HG03103 (cell line): ENCODE measurements at regions not wholly inside any gene's neighbourhood (a gene's known extent, or its start where the extent isn't known, plus 50 kb on each side); places are given as distances from the start of the nearest gene placed in this dataset.
"Not testable (repeated sequence)": the region's sequence is repeated elsewhere in the genome, so short reads cannot be mapped to it uniquely, and the experiment has no call there.

Source experiments
- ATAC-seq: cut with Tn5 transposase; IDR thresholded peaks from one replicate; pipeline ENCODE4 v1.9.1; 2021; ENCODE audit warnings: low read depth; ENCODE audit not compliant: unreplicated experiment

- no peak for ATAC-seq
Observed at GRCh38 chr10:27391325-27391724, 112.8 kb upstream of the RAB18 start.

GRCh38 chr10:27390681-27391080 lies 113.4 kb upstream of the RAB18 start:
- ATAC-seq: no peak

- no peak for ATAC-seq
Observed at GRCh38 chr10:27388761-27389399, 115.2 kb upstream of the RAB18 start.

DNA sequence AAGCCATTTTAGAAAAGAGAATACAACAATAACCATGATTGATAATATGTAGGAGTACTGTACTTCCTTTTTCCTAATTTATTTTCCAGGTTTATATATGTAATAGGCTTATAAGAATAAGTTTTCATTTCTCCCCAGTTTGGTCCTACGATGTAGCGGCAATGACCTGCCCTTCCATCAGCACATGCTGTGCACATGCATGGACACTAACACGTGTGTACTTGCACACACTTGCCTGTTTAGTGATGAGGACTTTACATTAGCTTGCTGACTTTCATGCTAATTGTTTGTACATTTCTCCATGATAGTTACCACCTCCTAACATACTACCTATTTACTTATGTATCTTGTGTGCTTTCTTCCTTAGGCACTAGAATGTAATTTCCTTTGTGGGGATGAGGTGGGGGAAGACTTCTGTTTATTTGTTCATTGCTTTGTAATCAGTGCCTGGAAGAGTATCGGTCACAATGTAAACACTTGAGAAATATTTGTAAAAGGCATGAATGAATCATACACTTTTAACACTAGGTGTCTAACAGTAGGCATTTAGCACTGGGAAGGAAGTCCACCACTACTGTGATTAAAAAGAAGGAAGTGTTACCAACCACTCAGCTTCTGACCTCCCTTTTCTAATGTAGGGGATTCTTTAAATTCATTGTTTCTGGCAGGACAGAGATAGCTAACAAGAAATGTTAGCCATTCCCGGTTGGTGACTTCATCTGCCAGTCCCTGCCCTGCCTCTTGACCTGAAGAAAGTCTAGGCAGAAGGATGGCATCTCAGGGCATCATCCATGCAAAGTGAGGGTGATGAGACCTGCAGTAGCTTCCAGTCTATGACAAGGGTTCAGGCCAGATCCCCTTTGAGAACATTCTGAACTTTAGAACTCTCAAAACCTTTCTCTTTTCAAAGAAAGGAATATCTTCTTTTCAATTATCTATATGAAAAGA lies 120.2 kb upstream of the RAB18 start:
- ATAC-seq: no peak

DNA sequence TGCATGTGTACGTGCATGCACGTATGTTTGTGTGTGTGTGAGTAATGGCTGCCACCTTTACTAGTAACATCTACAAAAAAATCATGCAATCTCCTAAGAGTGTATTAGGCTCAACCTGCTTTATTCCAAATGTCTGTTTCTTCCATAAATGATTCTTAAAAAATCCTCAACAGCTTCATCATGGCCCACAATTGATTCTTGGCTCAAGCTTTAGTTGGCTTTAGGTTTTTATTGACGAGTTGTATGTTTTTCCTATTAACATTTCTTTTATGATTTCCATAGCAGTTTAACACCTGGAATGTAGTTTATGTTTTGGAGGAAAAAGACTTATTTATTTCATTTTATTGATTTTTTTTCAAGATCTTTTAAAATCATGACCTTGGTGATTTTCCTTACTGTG lies 121.9 kb upstream of the RAB18 start:
- ATAC-seq: no peak

DNA sequence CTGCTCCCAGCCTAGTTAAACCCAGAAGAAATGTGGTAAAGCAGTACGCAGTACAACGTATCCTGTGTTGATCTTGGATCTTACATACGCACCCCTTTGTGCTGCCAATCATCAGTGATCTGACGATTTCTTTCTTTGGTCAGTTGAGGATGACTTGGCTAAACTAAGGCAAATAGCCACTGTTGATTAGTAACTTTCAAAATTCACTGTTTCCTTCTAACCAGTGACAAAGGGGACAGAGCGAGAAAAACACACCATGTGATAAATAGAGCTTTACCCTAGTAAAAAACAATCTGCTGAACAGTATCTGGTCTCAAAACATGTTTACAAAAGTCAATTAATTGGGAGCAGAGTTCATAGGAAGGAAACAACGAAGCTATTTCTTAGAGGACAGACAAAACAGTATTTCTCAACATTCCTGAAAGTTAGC lies 123.2 kb upstream of the RAB18 start:
- ATAC-seq: no peak

- ATAC-seq: not testable (repeated sequence)
Observed at GRCh38 chr10:27379041-27379440, 125.1 kb upstream of the RAB18 start.

- no peak for ATAC-seq
Observed at GRCh38 chr10:27373566-27374160, 130.4 kb upstream of the RAB18 start.

DNA sequence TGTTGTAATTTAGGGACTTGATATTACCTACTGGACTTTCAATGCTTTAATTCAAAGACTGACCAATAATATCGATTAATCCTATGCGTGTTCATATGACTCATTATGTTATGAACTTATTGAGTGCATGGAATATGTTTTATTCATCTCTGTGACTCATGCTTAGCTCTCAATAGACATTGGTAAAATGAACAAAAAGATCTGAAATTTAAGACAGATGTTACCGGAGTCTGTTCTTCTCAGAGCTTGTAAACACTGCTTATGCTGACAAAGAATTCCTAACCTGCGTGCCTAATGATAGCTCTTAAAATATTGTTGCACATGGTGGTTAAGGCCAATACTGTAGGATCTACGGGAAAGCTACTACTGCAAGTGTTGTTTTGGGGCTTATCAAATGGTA lies 131.5 kb upstream of the ACBD5 start:
- no peak for ATAC-seq

DNA sequence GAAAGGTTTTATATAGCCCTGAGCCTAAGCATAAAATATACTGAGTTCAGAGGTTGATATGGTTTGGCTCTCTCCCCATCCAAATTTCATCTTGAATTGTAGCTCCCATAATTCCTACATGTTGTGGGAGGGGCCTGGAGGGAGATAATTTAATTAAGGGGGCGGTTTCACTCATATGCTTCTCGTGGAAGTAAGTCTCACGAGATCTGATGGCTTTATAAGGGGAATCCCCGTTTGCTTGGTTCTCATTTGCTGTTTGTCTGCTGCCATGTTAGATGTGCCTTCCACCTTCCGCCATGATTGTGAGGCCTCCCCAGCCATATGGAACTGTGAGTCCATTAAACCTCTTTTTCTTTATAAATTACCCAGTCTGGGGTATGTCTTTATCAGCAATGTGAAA lies 130.8 kb upstream of the ACBD5 start:
- not testable (repeated sequence) for ATAC-seq

- ATAC-seq: no peak
Observed at GRCh38 chr10:27369880-27370279, 129.3 kb upstream of the ACBD5 start.

DNA sequence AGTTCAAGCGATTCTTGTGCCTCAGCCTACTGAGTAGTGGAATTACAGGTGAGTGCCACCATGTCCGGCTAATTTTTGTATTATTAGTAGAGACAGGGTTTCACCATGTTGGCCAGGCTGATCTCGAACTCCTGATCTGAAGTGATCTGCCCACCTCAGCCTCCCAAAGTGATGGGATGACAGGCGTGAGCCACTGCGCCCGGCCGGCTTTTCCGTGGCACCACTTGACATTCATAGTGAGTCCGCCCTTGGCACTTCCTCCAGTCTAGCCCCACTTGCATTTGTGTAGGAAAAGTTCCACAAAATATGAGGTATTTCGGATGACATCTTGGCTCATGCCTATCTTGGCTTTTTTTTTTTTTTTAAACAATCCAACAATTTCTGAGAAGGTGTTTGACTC lies 128.1 kb upstream of the ACBD5 start:
- ATAC-seq: no peak

GRCh38 chr10:27366769-27367168 lies 126.2 kb upstream of the ACBD5 start:
- ATAC-seq: no peak

- ATAC-seq: no peak
Observed at GRCh38 chr10:27364028-27364427, 123.4 kb upstream of the ACBD5 start.

GRCh38 chr10:27360581-27361172 lies 120.1 kb upstream of the ACBD5 start:
- ATAC-seq: peak; percentile 86

DNA sequence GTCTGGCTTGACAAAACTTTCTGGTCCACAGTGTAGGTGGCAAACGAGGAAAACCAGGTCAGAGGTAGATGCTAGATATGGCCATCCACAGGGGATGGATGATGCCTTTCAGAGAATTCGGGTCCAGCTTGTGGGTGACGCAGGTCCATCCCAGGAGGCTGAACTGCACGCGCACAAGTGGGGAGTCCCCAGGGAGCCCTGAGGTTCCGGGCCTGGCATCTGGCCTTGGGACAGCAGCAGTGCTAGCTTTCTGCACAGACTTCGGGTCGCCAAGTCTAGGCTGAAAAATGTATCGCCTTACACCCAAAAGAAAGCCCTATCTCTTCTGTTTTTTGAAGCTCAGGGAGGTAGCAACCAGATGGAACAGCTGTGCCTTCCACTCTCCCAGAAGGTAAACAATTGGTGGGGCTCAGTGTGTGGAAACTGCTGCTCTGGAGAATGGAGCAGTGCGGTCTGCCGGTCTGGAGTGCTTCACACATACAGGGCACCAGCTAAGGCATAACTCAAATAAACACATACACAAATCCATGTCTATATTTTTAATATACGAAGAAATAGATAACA lies 119.3 kb upstream of the ACBD5 start:
- no peak for ATAC-seq

DNA sequence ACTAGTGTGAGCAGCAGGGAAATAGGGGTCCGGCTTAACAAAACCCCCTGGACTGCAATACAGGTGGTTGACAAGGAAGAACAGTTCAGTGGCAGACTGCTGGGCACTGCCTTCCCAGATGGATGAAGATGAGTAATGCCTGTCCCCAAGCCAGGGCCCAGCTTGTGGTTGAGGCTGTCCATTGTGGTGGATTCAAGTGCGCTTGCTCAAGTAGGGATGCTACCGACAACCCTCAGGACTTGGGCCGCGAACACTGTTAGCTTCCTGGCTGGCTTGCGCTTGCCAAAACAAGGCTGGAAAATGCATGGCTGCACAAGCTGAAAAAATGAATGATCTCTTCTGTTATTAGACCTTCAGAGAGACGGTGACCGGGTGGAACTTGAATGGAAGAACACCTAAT lies 116.1 kb upstream of the ACBD5 start:
- no peak for ATAC-seq

DNA sequence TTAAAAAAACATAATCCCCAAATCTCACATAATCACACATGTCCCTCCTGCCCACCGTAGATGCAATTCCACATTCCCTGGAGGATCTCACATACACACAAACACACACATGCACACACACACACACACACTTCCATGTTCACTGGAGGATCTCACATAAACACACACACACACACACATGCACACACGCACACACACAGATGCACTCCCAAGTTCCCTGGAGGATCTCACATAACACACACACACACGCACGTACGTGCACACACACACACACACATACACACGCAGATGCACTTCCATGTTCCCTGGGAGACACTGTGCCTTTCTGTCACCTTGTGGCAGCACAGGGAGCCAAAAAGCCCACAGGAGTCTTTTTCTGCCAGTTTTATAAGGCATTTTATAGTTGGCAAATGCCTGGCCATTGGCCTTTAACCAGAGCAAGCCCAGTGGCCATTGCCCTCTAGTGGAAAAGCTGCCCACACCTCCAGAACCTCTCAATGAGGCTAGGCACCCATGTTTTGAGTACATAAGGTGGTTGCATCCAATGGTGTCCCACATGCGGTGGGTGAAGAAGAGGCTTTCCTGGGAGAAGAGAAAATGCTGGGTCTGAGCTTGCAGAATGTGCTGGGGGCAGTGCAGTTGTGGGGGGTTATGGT lies 115.4 kb upstream of the ACBD5 start:
- no peak for ATAC-seq

DNA sequence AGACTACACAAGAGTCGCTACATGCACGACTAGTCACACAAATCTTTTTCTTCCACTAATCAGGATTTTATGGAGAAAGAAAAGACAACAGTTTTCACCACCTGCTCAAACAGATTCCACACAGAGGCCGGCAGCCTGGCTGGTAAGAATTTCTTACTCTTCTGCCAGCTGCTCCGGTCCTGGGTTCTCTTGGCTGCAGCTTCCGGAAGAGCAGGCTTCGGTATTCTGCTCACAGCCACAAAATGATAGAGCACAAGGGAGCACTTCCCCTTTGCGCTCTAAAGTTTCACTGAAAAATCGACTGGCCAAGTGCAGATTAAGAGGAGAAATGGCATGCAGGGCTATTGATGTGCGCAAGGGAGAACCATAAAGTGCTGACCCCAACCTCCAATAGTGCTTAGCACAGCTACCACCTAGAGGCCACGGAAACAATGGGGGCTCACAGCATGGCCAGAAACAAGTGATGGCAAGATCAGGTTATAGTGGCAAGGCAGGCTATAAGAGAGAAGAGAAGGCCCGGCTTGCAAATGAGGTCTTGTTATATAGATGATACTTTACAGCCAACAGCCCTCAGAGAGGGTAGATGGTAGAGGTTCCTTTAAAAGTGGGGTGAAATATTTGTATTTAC lies 114.2 kb upstream of the ACBD5 start:
- peak; percentile 97 for ATAC-seq

DNA sequence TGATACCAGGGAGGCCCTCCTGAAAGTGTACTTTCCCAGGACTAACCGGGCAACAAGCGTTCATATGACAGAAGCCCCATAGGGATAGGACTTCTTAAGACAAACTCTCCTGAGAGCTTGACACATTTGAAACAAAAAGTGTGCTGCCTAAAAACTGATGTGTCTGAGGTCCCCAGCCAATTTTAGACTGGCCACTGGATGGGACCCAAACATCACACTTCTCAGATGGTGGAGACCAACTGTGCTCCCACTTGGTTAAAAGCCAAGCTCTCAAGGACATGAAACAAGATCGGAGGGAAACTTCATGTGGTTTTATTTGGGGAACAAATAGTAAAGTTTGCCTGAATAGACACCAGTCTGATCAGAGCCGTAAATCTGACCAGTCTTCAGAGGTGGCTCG lies 113.5 kb upstream of the ACBD5 start:
- ATAC-seq: peak; percentile 4
